ENCODE measurements at regions not wholly inside any gene's neighbourhood (a gene's known extent, or its start where the extent isn't known, plus 50 kb on each side); places are given as distances from the start of the nearest gene placed in this dataset.

- TF ChIP-seq, protein P1, sequence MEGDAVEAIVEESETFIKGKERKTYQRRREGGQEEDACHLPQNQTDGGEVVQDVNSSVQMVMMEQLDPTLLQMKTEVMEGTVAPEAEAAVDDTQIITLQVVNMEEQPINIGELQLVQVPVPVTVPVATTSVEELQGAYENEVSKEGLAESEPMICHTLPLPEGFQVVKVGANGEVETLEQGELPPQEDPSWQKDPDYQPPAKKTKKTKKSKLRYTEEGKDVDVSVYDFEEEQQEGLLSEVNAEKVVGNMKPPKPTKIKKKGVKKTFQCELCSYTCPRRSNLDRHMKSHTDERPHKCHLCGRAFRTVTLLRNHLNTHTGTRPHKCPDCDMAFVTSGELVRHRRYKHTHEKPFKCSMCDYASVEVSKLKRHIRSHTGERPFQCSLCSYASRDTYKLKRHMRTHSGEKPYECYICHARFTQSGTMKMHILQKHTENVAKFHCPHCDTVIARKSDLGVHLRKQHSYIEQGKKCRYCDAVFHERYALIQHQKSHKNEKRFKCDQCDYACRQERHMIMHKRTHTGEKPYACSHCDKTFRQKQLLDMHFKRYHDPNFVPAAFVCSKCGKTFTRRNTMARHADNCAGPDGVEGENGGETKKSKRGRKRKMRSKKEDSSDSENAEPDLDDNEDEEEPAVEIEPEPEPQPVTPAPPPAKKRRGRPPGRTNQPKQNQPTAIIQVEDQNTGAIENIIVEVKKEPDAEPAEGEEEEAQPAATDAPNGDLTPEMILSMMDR (IDR thresholded peaks at IDR 0.05 in 2 of 3, conservative IDR thresholded peaks at IDR 0.05 in 1 of 3; ENCODE audit: borderline replicate concordance in 1 of 3, insufficient read depth in 1 of 3, low read depth in 2 of 3, low read length in 2 of 3): peak; percentile 7 to 49 (median 29); a peak in 2 of 6 replicates
- no peak for TF ChIP-seq POLR2AphosphoS5 (IDR thresholded peaks at IDR 0.05; ENCODE audit: low read depth, low read length)
- TF ChIP-seq EZH2 (IDR thresholded peaks at IDR 0.05): no peak
- TF ChIP-seq, protein P2, sequence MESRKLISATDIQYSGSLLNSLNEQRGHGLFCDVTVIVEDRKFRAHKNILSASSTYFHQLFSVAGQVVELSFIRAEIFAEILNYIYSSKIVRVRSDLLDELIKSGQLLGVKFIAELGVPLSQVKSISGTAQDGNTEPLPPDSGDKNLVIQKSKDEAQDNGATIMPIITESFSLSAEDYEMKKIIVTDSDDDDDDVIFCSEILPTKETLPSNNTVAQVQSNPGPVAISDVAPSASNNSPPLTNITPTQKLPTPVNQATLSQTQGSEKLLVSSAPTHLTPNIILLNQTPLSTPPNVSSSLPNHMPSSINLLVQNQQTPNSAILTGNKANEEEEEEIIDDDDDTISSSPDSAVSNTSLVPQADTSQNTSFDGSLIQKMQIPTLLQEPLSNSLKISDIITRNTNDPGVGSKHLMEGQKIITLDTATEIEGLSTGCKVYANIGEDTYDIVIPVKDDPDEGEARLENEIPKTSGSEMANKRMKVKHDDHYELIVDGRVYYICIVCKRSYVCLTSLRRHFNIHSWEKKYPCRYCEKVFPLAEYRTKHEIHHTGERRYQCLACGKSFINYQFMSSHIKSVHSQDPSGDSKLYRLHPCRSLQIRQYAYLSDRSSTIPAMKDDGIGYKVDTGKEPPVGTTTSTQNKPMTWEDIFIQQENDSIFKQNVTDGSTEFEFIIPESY (IDR thresholded peaks at IDR 0.05; ENCODE audit: extremely low read depth, insufficient replicate concordance, low read length): no peak
- TF ChIP-seq POLR2A (IDR thresholded peaks at IDR 0.05; ENCODE audit: borderline replicate concordance, extremely low read depth, insufficient read depth, insufficient read length): no peak
- no peak for TF ChIP-seq CEBPB (IDR thresholded peaks at IDR 0.05; ENCODE audit: low read depth)
- TF ChIP-seq EZH2phosphoT487 (IDR thresholded peaks at IDR 0.05; ENCODE audit: borderline replicate concordance): no peak
Observed at GRCh38 chr1:67489643-67490042, 59.4 kb upstream of the SERBP1 start.
